Esophagus (tissue), 2 donors: ENCODE measurements at regions not wholly inside any gene's neighbourhood (a gene's known extent, or its start where the extent isn't known, plus 50 kb on each side); places are given as distances from the start of the nearest gene placed in this dataset.

ENCODE experiments used
- H3K27ac ChIP-seq, 2 donors: one replicate each; pipeline ENCODE4 v1.5.1; 2013; ENCODE audit warnings: low read depth in 2 of 2, mild to moderate bottlenecking in 2 of 2, inconsistent platforms in 1 of 2, low read length in 1 of 2, moderate library complexity in 1 of 2
- H3K27me3 ChIP-seq, 2 donors: one replicate each; pipeline ENCODE4 v1.6.1; 2013; ENCODE audit warnings: low read length in 2 of 2, control low read depth in 1 of 2, mild to moderate bottlenecking in 1 of 2; ENCODE audit not compliant: insufficient read depth in 2 of 2, control insufficient read depth in 1 of 2
- H3K36me3 ChIP-seq, 2 donors: one replicate each; pipeline ENCODE4 v1.6.1; 2013; ENCODE audit warnings: low read length in 1 of 2; ENCODE audit not compliant: control insufficient read depth in 2 of 2, insufficient read depth in 2 of 2
- H3K4me1 ChIP-seq, 2 donors: one replicate each; pipeline ENCODE4 v1.6.1; 2013; ENCODE audit warnings: low read length in 1 of 2; ENCODE audit not compliant: control insufficient read depth in 2 of 2, insufficient read depth in 2 of 2
- H3K4me3 ChIP-seq, 2 donors: one replicate each; pipeline ENCODE4 v1.5.1; 2013; ENCODE audit warnings: low read length in 2 of 2, mild to moderate bottlenecking in 2 of 2, low read depth in 1 of 2, moderate library complexity in 1 of 2
- H3K9me3 ChIP-seq, 2 donors: one replicate each; pipeline ENCODE4 v1.6.1; 2013; ENCODE audit warnings: mild to moderate bottlenecking in 2 of 2, low read depth in 1 of 2, low read length in 1 of 2, moderate library complexity in 1 of 2; ENCODE audit not compliant: control insufficient read depth in 2 of 2, insufficient read depth in 1 of 2
- WGBS, 2 donors: extraction: QIAGEN DNeasy Blood & Tissue Kit; methylation state at CpG; one replicate each; pipeline ENCODE4 v1.1.7; 2013; 5-methylcytosine and 5-hydroxymethylcytosine counted together
- donor health status: healthy with polysubstance abuse.
- donor health status: Bipolar disorder and iron deficiency.

- peaks cover 0 to 3% of the 10 kb centered on the region in 2 donors for H3K27me3 ChIP-seq
- H3K4me3 ChIP-seq = no peak overlapping the region
- H3K9me3 ChIP-seq = peaks cover 0 to 4% of the 10 kb centered on the region in 2 donors
- 81% methylated on average over 12 to 13 of the region's 13 CpGs for WGBS, 2 donors
- H3K27ac ChIP-seq = no peak overlapping the region
- no peaks in the 10 kb centered on the region for H3K4me1 ChIP-seq
- H3K36me3 ChIP-seq = no peaks in the 10 kb centered on the region
These were observed 921.3 kb upstream of the AUTS2 start for GRCh38 chr7:68676813-68677535.

GRCh38 chr7:68678196-68678595 lies 920.1 kb upstream of the AUTS2 start:
- no peak overlapping the region for H3K27ac ChIP-seq
- H3K27me3 ChIP-seq = no peaks in the 10 kb centered on the region
- 84 to 85% methylated on average over 4 of the region's 4 CpGs for WGBS, 2 donors
- no peaks in the 10 kb centered on the region for H3K36me3 ChIP-seq
- H3K4me3 ChIP-seq = no peak overlapping the region
- no peaks in the 10 kb centered on the region for H3K4me1 ChIP-seq
- peaks cover 0 to 4% of the 10 kb centered on the region in 2 donors for H3K9me3 ChIP-seq

- 47 to 66% methylated on average over 7 of the region's 7 CpGs for WGBS, 2 donors
- no peak overlapping the region for H3K27ac ChIP-seq
- H3K36me3 ChIP-seq = no peaks in the 10 kb centered on the region
- H3K27me3 ChIP-seq = no peaks in the 10 kb centered on the region
- no peaks in the 10 kb centered on the region for H3K4me1 ChIP-seq
- H3K4me3 ChIP-seq = no peak overlapping the region
- peaks cover 0 to 7% of the 10 kb centered on the region in 2 donors for H3K9me3 ChIP-seq
These were observed 918.6 kb upstream of the AUTS2 start for GRCh38 chr7:68679459-68680234.

- H3K27me3 ChIP-seq = no peaks in the 10 kb centered on the region
- no peaks in the 10 kb centered on the region for H3K4me1 ChIP-seq
- no peak overlapping the region for H3K4me3 ChIP-seq
- 57 to 62% methylated on average over 1 of the region's 1 CpG for WGBS, 2 donors
- H3K9me3 ChIP-seq = peaks cover 0 to 7% of the 10 kb centered on the region in 2 donors
- H3K27ac ChIP-seq = no peak overlapping the region
- H3K36me3 ChIP-seq = no peaks in the 10 kb centered on the region
These were observed 917.9 kb upstream of the AUTS2 start for GRCh38 chr7:68680235-68680872.

- H3K4me1 ChIP-seq = no peaks in the 10 kb centered on the region
- no peaks in the 10 kb centered on the region for H3K27me3 ChIP-seq
- H3K9me3 ChIP-seq = peaks cover 0 to 7% of the 10 kb centered on the region in 2 donors
- 51 to 61% methylated on average over 5 of the region's 5 CpGs for WGBS, 2 donors
- H3K36me3 ChIP-seq = no peaks in the 10 kb centered on the region
- H3K27ac ChIP-seq = no peak overlapping the region
- H3K4me3 ChIP-seq = no peak overlapping the region
These were observed 915.4 kb upstream of the AUTS2 start for GRCh38 chr7:68682910-68683309.

- Histone ChIP-seq H3K4me1 (no peaks in the 10 kb centered on the region), H3K27ac (no peak overlapping the region), H3K36me3 (no peaks in the 10 kb centered on the region), H3K27me3 (no peaks in the 10 kb centered on the region), H3K9me3 (peaks cover 0 to 7% of the 10 kb centered on the region in 2 donors), H3K4me3 (no peak overlapping the region)
- 53 to 70% methylated on average over 8 of the region's 8 CpGs for WGBS, 2 donors
These were observed 913.9 kb upstream of the AUTS2 start for GRCh38 chr7:68684246-68684839.

GRCh38 chr7:68684996-68685395 lies 913.3 kb upstream of the AUTS2 start:
- whole genome bisulfite sequencing, 2 donors = 80 to 88% methylated on average over 7 of the region's 7 CpGs
- Histone ChIP-seq H3K9me3 (peaks cover 0 to 7% of the 10 kb centered on the region in 2 donors), H3K36me3 (no peaks in the 10 kb centered on the region), H3K4me1 (no peaks in the 10 kb centered on the region), H3K27ac (no peak overlapping the region), H3K4me3 (no peak overlapping the region), H3K27me3 (no peaks in the 10 kb centered on the region)

- peaks cover 0 to 7% of the 10 kb centered on the region in 2 donors for H3K9me3 ChIP-seq
- no peaks in the 10 kb centered on the region for H3K36me3 ChIP-seq
- no peaks in the 10 kb centered on the region for H3K27me3 ChIP-seq
- WGBS, 2 donors = 39 to 44% methylated on average over 8 of the region's 8 CpGs
- no peaks in the 10 kb centered on the region for H3K4me1 ChIP-seq
- no peak overlapping the region for H3K27ac ChIP-seq
- H3K4me3 ChIP-seq = peak overlapping the region in 1 of 2 donors; percentile 14
These were observed 909.7 kb upstream of the AUTS2 start for GRCh38 chr7:68688416-68689086.

GRCh38 chr7:68689087-68689433 lies 909.2 kb upstream of the AUTS2 start:
- H3K4me3 ChIP-seq = peak overlapping the region in 1 of 2 donors; percentile 14
- H3K9me3 ChIP-seq = peaks cover 0 to 7% of the 10 kb centered on the region in 2 donors

More at GRCh38 chr7:68689087-68689433, 909.2 kb upstream of the AUTS2 start:
- Histone ChIP-seq H3K27ac (no peak overlapping the region), H3K4me1 (no peaks in the 10 kb centered on the region), H3K27me3 (no peaks in the 10 kb centered on the region), H3K36me3 (no peaks in the 10 kb centered on the region)
- WGBS, 2 donors = 49 to 57% methylated on average over 5 of the region's 5 CpGs
